Fibroblast of the conjunctiva (primary cell): ENCODE measurements at regions not wholly inside any gene's neighbourhood (a gene's known extent, or its start where the extent isn't known, plus 50 kb on each side); places are given as distances from the start of the nearest gene placed in this dataset.

Source experiments
- DNase-seq: peaks from one replicate; pipeline ENCODE4 v3.0.0-alpha.2; 2010; ENCODE audit warnings: low read depth

DNA sequence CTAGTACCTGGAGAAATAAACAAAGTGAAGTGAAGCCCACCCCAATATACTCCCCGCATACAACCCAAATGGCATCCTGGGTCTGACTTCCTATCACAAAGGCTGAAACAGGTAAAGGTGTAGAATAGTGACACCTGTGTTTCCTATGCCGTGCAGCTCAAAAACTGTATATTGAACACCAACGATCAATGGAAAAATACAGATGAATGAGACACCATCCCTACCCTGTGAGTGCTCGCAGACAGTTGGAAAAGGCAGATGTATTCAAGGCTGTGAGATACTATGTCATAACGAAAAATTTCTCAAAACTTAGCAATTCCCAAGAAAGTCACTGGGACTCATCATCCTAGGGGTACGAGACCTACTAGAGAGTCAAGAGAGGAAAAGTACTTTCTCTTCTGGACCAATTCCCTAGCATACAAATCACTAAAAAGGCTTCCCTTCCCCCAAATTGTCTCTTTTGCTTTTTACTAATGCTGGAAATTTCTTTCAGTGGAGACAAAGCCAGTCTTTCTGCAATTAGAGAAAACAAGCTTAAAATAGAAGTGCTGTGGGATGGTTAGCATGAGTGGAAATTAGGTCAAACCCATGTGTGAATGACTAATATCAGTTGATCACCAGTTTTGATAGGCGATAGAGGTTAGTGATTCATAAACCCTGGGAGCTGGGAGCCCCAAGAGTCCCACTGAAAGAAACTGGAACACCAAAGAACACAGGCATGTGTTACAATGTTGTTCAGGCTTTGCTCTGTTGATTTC lies 249.7 kb downstream of the SPTSSA start:
- DNase-seq: no peak

- DNase-seq: no peak
These were observed 250.3 kb downstream of the SPTSSA start for GRCh38 chr14:34211732-34212131.

DNA sequence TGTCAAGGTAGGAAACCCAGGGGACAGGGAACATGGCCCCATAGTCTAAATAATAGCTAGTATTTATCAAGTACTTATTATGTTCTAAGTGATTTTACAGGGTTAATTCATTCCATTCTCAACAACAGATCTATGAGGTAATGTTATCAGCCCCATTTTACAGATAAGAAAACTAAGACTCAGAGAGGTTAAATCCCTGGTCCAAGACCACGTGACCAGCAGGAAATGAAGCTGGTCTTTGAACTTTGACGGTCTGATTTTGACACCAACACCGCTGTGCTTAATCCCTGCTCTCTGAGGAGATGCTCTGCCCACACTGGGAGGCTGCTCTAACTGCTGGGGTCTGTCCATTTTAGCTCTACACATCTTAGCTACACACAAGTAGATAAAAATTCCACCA lies 253.5 kb downstream of the SPTSSA start:
- no peak for DNase-seq

DNA sequence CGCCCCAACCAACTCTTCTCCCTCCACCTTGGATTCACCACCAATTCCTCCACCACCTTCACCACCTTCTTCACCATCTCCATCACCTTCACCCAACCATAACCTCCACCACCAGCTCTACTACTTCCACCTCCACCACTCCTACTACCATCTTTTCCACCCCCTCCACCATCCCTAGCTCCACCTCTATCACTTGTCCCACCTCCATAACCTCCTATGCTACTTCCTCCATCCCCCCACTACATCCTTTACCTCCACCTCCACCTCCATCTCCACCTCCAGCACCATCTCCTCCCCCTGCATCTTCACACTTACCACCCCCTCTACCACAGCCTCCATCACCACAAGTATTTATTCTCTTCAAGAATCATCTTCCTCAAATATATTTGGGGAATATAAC lies 254.9 kb upstream of the EGLN3 start:
- no peak for DNase-seq

DNA sequence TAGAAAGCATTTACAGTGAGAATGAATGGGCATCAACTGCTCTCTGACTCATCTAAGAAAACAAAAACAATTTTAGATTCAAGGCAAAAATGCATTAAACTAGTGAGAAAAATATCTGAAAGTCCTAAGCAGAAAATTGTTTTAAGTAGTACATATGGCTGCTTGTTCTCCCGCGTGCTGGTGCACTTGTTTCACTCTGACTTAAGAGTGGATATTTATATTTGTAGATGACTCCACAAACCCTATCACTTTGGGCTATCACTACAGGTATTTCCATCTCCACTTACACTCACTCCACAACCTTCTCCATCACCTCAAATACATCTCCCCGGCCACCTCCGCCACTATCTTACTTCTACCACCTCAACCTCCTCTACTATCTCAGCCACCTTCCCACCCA lies 253.9 kb upstream of the EGLN3 start:
- no peak for DNase-seq

DNA sequence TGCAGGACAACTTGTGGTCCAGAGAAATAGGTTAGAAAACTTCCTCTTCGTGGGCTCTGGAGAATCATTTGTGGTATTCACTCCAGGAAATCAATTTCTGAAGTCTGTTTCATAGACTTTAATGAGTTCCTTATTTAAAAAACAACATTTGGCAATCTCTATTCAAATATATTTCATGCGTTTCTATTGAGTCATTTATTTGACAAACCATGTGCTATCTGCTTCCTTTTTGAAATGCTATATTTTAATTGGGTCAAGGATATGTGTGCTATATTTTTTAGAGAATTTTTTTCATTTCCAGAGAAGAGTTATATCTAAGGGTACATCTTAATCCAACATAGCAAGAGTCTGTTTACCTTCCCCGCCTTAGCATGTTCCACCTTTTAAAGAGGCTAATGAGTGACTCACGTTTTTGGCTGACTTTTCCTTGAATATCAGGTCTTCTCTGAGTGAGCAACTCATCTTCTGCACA lies 252.4 kb upstream of the EGLN3 start:
- peak; percentile 35 for DNase-seq

- no peak for DNase-seq
These were observed 251.2 kb upstream of the EGLN3 start for GRCh38 chr14:34201909-34202637.

DNA sequence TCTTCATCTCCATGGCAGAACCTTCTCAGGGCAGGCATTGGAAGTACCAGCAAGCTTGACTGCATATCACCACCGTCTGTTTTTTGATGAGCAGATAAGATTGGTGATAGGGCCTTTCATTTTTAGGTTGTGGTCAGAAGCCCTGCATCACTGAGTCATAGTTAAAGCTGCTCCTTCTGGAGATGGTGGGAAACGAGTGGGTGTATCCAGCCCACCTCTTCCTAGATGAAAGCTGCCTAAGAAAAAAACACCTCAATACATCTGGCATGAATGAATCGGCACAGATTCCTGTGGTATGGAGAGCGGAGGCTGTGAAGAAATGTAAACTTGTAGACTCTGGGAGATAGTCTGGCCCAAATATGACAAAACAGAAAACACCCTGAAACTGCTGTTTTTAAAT lies 248.7 kb upstream of the EGLN3 start:
- DNase-seq: peak; percentile 13

GRCh38 chr14:34198096-34198495 lies 247.2 kb upstream of the EGLN3 start:
- DNase-seq: no peak

- no peak for DNase-seq
These were observed 245.1 kb upstream of the EGLN3 start for GRCh38 chr14:34195964-34196363.

DNA sequence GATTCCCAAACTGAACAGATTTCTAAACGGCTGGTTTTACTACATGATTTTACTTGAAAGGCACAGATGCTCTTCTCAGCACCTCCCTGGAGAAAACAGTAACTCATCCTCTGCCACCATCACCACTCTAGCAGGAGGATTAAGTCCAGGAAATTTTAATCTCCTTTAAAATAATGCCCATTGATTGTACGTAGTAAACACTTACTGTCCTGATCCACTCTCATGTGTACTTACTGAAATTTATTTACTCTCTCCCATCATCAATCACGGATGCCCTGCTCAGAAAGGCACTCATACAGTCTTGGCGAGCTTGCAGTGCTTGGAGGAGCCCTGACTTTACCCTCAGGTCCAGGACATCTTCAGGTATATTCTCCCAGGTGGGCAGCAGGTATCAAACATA lies 239.8 kb upstream of the EGLN3 start:
- no peak for DNase-seq

GRCh38 chr14:34189866-34190265 lies 239.0 kb upstream of the EGLN3 start:
- no peak for DNase-seq

- DNase-seq: no peak
These were observed 236.7 kb upstream of the EGLN3 start for GRCh38 chr14:34187519-34188044.

DNA sequence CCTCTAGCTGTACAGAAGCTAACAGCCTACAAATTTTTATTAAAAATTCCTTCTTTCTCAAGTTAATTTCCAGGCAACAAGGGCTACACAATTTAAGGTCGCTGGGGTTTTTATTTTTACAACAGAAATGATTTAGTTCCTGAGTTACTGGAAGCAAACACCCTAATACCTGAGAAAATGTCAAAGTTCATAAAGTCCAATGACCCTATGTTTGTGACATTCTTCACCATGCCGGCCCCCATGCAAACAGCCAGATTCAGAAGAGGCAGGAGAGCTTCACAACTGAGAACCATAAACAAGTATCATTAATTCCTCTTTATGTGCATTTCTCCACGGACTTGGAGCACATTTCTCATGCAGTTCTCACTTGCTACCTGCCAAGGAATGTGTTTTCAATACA lies 236.2 kb upstream of the EGLN3 start:
- no peak for DNase-seq

GRCh38 chr14:34184126-34184525 lies 233.3 kb upstream of the EGLN3 start:
- DNase-seq: no peak

DNA sequence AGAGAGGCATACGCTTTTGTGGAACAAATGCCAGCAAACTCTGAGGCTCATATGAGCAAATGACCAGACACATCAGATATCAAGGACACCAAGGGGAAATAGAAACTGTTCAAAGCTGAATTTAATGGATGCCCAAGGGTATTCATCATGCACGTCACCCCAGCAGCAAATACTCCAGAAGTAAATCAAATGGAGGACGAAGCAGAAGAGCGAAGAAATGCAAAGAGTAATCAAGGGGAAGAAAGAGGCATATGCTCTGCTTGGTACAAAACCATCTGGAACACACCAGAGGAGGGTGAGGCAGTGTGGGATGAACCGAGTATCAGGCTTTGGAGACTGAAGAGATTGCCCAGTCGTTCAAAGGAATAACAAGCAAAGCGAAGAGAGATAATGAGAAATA lies 232.6 kb upstream of the EGLN3 start:
- no peak for DNase-seq

GRCh38 chr14:34181338-34181737 lies 230.5 kb upstream of the EGLN3 start:
- DNase-seq: no peak

DNA sequence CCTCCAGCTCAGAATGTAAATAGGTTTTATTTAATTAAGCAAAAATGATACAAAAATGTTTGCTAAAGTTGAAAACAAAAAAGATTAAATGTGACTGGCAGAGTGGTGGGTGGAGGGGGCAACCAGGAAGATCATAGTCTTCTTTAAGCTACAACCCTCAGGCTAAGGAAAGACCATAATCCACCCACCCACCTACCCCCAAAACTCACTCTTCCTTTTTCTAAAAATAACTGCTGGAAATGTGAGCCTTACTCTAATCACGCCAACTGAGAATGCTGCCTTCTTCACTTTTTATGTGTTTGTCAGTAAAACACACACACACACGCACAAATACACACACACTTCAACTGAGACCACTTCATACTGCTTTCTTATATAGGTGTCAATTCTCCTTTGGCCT lies 230.0 kb upstream of the EGLN3 start:
- no peak for DNase-seq

DNA sequence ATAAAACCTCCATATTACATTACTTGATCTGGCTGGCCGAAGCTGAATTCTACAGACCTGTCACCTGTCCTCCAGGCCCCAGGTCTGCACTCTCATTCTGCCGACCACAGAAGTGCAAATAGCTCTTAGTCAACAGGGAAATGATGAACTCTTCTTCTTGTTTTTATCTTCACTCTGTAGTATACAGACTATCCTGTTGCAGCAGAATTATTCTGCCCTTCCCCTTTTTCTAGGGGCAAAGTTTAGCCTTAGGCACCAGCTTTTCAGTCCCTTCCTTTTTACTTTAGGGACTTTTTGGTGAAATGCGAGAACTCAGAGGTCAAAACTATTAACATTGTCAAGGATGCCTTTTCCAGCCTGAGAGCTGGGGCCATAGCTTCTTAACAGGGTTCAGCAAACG lies 229.6 kb upstream of the EGLN3 start:
- DNase-seq: no peak

GRCh38 chr14:34179727-34180126 lies 228.9 kb upstream of the EGLN3 start:
- no peak for DNase-seq

DNA sequence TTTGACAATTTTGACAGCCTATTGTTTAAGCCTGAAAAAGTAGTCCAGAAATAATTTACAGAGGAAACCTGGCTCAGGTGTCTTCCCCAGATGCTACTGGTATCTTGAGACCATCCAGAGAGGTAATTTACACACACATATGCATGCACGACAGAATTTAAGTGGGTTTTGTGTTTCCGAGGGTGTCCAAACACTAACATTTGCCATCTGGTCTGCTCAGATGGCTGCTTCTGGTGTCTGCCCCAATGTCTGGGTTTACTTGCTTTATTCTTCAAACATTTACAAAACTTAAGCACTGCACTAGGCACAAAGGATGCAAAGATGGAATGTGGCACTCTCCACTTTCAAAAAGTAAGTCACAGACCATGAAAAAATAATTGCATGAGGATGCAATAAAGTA lies 226.6 kb upstream of the EGLN3 start:
- no peak for DNase-seq

DNA sequence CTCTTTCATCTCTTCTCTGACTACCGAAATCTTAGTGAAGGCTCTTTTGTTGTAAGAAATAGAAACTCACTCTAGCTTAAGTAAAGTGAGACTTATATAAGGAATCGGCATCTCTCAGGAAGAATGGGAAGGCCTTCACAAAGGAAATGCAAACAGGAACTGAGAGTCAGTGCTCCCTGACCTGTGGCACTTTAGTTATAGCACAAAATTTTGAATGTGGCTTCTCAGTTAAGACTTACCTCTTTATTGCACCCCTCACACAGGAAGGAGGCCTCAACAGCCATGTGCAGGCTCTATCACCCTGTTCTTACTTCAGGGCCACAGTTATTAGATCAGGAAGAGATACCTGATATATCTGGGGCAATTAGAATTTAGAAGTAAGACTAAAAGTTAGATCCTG lies 224.7 kb upstream of the EGLN3 start:
- no peak for DNase-seq

DNA sequence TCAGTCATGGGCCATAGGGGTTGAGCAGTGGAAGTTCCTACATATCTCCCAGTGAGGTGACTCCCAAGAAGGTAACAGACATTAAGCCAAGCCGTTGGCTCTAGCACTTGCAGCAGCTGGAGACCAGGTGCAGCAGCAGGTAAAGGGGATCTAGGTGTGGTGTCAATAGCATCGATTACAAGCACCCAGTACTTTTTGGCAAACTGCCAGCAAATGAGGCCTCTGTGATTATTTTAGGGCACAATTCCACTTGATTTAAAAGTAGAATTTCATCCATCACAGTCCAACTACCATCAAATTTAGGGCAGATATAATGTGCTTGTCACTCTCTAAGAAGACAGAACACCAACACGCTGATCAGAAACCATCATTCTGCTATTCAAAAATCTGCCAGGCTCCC lies 224.1 kb upstream of the EGLN3 start:
- DNase-seq: no peak
